Neural cell (in vitro differentiated cells): ENCODE measurements at regions not wholly inside any gene's neighbourhood (a gene's known extent, or its start where the extent isn't known, plus 50 kb on each side); places are given as distances from the start of the nearest gene placed in this dataset.

ENCODE experiments used
- EP300 ChIP-seq: fragments of 450-650 bp; conservative IDR thresholded peaks from 2 replicates; pipeline ENCODE4 v1.6.1; 2014; ENCODE audit warnings: antibody characterized with exemption, mild to moderate bottlenecking, moderate library complexity; ENCODE audit not compliant: poor library complexity, severe bottlenecking
- EZH2 ChIP-seq: fragments of 200-600, 300-800 bp; shearing (Covaris generic), sonication (generic); IDR thresholded peaks from 2 replicates; pipeline ENCODE4 v1.6.1; 2014; ENCODE audit warnings: antibody characterized with exemption, low read length, borderline replicate concordance, mild to moderate bottlenecking; ENCODE audit not compliant: insufficient read depth, poor library complexity, severe bottlenecking
- MXI1 ChIP-seq: fragments of 450-650 bp; conservative IDR thresholded peaks from 2 replicates; pipeline ENCODE4 v1.6.1; 2014; ENCODE audit warnings: antibody characterized with exemption, mild to moderate bottlenecking; ENCODE audit not compliant: poor library complexity, severe bottlenecking
- POLR2AphosphoS5 ChIP-seq: IDR thresholded peaks from 2 replicates; pipeline ENCODE4 v1.6.1; 2012
- SMC3 ChIP-seq: fragments of 450-650 bp; conservative IDR thresholded peaks from 2 replicates; pipeline ENCODE4 v1.6.1; 2014; ENCODE audit warnings: antibody characterized with exemption, mild to moderate bottlenecking, moderate library complexity; ENCODE audit not compliant: poor library complexity
- TAF1 ChIP-seq: IDR thresholded peaks from 2 replicates; pipeline ENCODE4 v1.6.1; 2012; ENCODE audit warnings: low read depth
- TF ChIP-seq, protein P1 (sequence below): fragments of 450-650 bp; IDR thresholded peaks from 2 replicates; pipeline ENCODE4 v1.5.1; 2014; ENCODE audit warnings: antibody characterized with exemption, mild to moderate bottlenecking, moderate library complexity; ENCODE audit not compliant: poor library complexity, severe bottlenecking
- TF ChIP-seq, protein P2 (sequence below): IDR thresholded peaks from 2 replicates; pipeline ENCODE4 v1.6.1; 2012; ENCODE audit warnings: borderline replicate concordance

- TF ChIP-seq, protein P1, sequence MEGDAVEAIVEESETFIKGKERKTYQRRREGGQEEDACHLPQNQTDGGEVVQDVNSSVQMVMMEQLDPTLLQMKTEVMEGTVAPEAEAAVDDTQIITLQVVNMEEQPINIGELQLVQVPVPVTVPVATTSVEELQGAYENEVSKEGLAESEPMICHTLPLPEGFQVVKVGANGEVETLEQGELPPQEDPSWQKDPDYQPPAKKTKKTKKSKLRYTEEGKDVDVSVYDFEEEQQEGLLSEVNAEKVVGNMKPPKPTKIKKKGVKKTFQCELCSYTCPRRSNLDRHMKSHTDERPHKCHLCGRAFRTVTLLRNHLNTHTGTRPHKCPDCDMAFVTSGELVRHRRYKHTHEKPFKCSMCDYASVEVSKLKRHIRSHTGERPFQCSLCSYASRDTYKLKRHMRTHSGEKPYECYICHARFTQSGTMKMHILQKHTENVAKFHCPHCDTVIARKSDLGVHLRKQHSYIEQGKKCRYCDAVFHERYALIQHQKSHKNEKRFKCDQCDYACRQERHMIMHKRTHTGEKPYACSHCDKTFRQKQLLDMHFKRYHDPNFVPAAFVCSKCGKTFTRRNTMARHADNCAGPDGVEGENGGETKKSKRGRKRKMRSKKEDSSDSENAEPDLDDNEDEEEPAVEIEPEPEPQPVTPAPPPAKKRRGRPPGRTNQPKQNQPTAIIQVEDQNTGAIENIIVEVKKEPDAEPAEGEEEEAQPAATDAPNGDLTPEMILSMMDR: no peak
- no peak for TF ChIP-seq MXI1
- TF ChIP-seq TAF1: no peak
- no peak for TF ChIP-seq EZH2
- TF ChIP-seq EP300: no peak
- TF ChIP-seq POLR2AphosphoS5: no peak
- TF ChIP-seq, protein P2, sequence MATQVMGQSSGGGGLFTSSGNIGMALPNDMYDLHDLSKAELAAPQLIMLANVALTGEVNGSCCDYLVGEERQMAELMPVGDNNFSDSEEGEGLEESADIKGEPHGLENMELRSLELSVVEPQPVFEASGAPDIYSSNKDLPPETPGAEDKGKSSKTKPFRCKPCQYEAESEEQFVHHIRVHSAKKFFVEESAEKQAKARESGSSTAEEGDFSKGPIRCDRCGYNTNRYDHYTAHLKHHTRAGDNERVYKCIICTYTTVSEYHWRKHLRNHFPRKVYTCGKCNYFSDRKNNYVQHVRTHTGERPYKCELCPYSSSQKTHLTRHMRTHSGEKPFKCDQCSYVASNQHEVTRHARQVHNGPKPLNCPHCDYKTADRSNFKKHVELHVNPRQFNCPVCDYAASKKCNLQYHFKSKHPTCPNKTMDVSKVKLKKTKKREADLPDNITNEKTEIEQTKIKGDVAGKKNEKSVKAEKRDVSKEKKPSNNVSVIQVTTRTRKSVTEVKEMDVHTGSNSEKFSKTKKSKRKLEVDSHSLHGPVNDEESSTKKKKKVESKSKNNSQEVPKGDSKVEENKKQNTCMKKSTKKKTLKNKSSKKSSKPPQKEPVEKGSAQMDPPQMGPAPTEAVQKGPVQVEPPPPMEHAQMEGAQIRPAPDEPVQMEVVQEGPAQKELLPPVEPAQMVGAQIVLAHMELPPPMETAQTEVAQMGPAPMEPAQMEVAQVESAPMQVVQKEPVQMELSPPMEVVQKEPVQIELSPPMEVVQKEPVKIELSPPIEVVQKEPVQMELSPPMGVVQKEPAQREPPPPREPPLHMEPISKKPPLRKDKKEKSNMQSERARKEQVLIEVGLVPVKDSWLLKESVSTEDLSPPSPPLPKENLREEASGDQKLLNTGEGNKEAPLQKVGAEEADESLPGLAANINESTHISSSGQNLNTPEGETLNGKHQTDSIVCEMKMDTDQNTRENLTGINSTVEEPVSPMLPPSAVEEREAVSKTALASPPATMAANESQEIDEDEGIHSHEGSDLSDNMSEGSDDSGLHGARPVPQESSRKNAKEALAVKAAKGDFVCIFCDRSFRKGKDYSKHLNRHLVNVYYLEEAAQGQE: no peak
- no peak for TF ChIP-seq SMC3
Measured at GRCh38 chr11:45036733-45037132, 86.0 kb upstream of the TP53I11 start.
